ENCODE measurements at regions not wholly inside any gene's neighbourhood (a gene's known extent, or its start where the extent isn't known, plus 50 kb on each side); places are given as distances from the start of the nearest gene placed in this dataset.

- no peak for TF ChIP-seq CTCF (IDR thresholded peaks at IDR 0.05; ENCODE audit: insufficient read depth, low read depth, low read length, missing control alignments)
- DNase-seq (ENCODE audit: low read depth) = no peak
- H3K4me3 ChIP-seq (ENCODE audit: low read depth, low read length) = no peak overlapping the region
Measured at GRCh38 chr1:67889466-67889865, 56.2 kb upstream of the GNG12 start.

DNA sequence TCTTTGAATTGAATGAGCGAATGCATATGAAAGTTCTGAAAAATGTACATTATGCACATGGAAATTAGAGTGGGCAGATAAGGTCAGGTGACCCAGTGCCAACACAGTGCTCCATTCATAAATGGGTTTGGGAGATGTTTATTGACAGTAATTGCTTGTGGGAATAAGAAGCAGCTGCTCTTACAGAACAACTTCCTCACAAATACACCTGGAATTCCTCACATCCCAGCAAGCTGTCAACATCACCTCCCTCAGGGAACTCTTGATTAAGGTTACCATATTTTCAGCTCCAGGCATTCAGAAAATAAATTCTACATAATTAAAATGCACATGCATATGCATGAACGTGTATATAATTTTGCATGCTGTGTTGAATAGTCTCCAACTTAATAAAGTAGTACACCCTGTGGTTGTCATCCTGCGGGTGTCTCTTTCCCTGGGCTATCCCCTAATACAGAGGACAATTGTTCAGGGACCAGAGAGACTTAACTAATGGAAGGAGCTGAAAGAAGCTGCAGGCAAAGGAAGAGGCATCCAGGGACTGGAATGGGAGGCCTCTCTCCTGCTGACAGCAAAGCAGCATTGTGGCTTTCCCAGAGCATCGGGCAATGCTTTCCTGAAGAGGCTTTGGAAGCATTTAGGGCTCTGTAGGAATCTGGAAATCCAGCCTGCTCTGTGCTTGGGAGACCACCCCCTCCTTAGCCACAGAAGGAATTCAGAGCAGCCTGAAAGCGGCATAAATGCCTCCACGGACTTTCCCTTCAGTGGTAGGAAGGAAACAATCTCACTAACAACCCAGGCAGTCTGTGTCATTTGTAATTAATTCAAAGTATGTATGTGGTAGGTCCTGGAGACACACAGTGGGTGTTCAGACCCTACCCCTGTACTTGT is 55.2 kb upstream of the GNG12 start:
- no peak for DNase-seq (ENCODE audit: low read depth)
- TF ChIP-seq CTCF (IDR thresholded peaks at IDR 0.05; ENCODE audit: insufficient read depth, low read depth, low read length, missing control alignments) = no peak
- no peak overlapping the region for H3K4me3 ChIP-seq (ENCODE audit: low read depth, low read length)

- no peak for TF ChIP-seq CTCF (IDR thresholded peaks at IDR 0.05; ENCODE audit: insufficient read depth, low read depth, low read length, missing control alignments)
- no peak overlapping the region for H3K4me3 ChIP-seq (ENCODE audit: low read depth, low read length)
- no peak for DNase-seq (ENCODE audit: low read depth)
Measured at GRCh38 chr1:67887146-67887545, 53.9 kb upstream of the GNG12 start.

DNA sequence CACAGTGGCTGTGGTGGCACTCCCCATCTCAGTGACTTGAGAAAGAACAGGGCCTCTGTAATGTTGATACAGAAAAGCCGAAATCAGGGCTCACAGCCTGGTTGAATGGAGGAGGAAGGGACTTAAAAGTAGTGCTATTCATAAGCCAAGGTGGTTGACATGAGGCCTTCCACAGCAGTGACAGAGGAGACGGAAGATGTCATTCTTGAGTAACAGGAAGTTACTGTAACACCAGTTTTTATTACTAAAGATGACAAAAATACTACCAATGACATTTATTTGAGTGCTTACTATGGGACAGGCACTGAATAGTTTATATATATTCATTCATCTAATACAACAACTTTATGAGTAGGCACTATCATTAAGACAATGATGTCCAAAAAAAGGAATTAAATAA is 52.8 kb upstream of the GNG12 start:
- TF ChIP-seq CTCF (IDR thresholded peaks at IDR 0.05; ENCODE audit: insufficient read depth, low read depth, low read length, missing control alignments) = no peak
- no peak for DNase-seq (ENCODE audit: low read depth)
- no peak overlapping the region for H3K4me3 ChIP-seq (ENCODE audit: low read depth, low read length)

DNA sequence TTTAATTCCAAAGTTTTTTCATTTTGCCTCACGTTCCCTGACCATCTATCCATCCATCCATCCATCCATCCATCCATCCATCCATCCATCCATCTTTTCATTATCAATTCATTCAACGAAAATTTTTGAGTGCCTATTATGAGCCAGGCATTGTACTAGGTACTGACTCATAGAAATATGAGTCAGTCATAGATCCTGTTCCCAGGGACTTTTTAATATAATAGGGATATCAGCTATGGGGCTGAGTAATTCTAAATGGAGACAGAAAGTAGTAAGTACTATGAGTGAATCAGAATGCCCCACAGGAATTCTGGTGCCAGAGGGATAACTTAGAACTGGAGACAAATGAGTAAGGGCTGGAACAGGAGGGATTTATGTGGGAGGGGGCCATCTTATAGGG is 49.8 kb upstream of the GNG12 start:
- no peak for DNase-seq (ENCODE audit: low read depth)
- H3K4me3 ChIP-seq (ENCODE audit: low read depth, low read length) = no peak overlapping the region
- TF ChIP-seq CTCF (IDR thresholded peaks at IDR 0.05; ENCODE audit: insufficient read depth, low read depth, low read length, missing control alignments) = no peak

Measured in GM12865 (cell line).